IPS-18c (cell line): ENCODE measurements at regions not wholly inside any gene's neighbourhood (a gene's known extent, or its start where the extent isn't known, plus 50 kb on each side); places are given as distances from the start of the nearest gene placed in this dataset.

ENCODE experiments used
- H3K4me3 ChIP-seq: 2 replicates; pipeline ENCODE4 v1.7.0; 2013; ENCODE audit warnings: low read depth, mild to moderate bottlenecking, low read length, moderate library complexity; ENCODE audit not compliant: insufficient read depth
- H3K9me3 ChIP-seq: one replicate; pipeline ENCODE4 v1.6.1; 2013; ENCODE audit warnings: mild to moderate bottlenecking, low read length, moderate library complexity; ENCODE audit not compliant: control insufficient read depth, insufficient read depth

GRCh38 chr5:100275631-100276030 lies 259.5 kb upstream of the FAM174A start:
- Histone ChIP-seq H3K9me3 (no peaks in the 10 kb centered on the region), H3K4me3 (no peak overlapping the region)

GRCh38 chr5:100273846-100274580 lies 261.2 kb upstream of the FAM174A start:
- Histone ChIP-seq H3K4me3 (no peak overlapping the region), H3K9me3 (no peaks in the 10 kb centered on the region)

GRCh38 chr5:100270023-100270771 lies 265.0 kb upstream of the FAM174A start:
- no peaks in the 10 kb centered on the region for H3K9me3 ChIP-seq
- H3K4me3 ChIP-seq = no peak overlapping the region

DNA sequence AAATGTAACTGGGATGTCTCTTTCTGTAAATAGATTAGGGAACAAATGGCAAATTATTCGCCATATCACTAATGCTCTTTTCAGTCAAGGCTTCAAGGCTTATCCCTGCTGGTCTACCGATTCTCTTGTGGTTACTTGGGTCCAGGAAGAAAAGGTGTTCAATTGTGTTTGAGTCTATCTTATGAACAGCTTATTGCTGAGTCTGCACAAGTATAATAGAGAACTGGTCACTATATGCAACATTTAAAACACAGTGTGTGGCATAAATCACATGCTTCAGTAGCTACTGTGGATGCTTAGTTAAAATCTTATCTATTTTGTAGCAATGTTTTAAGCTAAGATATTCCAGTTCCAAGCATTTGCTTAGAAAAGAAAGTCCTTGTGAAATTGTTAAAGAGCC lies 274.2 kb upstream of the FAM174A start:
- Histone ChIP-seq H3K9me3 (no peaks in the 10 kb centered on the region), H3K4me3 (no peak overlapping the region)

DNA sequence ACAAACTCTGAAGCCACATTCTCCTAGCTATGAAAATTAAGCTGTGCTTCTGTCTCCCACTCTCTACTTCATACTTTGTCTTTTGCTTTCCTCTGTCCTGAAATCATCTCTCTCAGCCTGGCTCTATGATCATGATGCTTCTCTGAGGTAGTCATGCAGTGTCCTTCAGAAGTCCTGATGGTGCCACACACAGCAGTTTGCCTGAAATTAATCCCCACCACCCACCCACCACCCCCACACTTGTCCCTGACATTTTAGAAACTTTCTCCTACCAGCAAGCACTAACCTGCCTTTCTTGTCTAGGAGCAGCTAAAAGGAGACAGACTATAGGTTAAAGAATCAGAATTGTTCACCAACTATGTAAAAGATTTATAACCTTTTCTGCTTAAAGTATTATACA lies 282.2 kb upstream of the FAM174A start:
- H3K4me3 ChIP-seq = no peak overlapping the region
- no peaks in the 10 kb centered on the region for H3K9me3 ChIP-seq

DNA sequence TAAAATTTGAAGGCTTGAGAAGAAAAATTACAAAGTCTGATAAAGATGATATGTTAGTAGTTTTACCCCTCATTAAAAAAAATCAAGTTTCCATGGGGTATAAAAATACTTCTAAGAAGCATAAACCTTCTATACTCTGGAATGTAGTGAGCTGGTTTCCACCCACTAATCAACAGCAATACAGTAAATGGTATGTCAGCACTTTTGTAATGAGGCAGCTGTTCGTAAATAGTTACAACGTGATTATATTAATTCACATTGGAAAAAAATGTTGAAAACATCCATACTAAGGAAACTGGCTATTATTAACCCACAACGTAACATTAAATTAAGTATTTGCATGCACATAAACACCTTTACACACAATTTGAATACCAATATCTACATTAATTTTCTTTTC lies 283.1 kb upstream of the FAM174A start:
- Histone ChIP-seq H3K9me3 (no peaks in the 10 kb centered on the region), H3K4me3 (no peak overlapping the region)

DNA sequence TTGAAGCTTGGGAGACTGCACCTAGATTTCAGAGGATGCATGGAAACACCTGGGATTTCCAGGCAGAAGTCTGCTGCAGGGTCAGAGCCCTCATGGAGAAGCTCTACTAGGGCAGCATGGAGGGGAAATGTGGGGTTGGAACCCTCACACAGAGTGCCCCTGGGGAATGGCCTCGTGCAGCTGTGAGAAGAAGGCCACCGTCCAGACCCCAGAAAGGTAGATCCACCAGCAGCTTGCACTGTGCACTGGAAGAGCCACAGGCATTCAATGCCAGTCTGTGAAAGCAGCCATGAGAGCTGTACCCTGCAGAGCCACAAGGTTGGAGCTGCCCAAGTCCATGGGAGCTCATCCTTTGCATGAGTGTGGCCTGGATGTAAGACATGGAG lies 285.3 kb upstream of the FAM174A start:
- H3K4me3 ChIP-seq = no peak overlapping the region
- no peaks in the 10 kb centered on the region for H3K9me3 ChIP-seq

DNA sequence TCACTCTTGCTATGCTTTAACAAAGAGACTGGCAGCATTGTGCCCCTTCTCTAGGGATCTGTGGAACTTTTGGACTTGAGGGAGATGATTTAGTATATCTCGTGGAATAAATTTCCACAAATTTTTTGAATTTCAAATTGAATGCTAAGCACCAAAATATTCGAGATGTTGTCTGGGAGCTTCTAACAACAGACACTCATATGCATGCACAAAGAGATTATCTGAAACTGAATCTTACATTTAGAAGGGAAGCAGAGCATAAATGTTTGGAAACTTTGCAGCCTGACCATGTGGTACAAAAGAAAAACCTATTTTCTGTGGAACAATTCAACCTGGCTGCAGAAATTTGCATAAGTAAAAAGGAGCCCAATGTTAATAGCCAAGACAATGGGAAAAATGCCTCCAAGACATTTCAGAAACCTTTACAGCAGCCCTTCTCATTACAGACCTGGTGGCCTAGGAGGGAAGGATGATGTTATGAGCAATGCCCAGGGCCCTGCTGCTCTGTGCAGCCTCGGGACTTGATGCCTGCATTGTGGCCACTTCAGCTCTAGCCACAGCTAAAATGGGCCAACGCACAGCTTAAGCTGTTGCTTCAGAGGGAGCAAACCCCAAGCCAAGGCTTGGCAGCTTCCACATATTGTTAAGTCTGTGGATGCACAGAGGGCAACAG lies 285.8 kb upstream of the FAM174A start:
- Histone ChIP-seq H3K4me3 (no peak overlapping the region), H3K9me3 (no peaks in the 10 kb centered on the region)

GRCh38 chr5:100232736-100233135 lies 302.4 kb upstream of the FAM174A start:
- Histone ChIP-seq H3K4me3 (no peak overlapping the region), H3K9me3 (no peaks in the 10 kb centered on the region)

GRCh38 chr5:100188778-100189177 lies 346.4 kb upstream of the FAM174A start:
- Histone ChIP-seq H3K9me3 (no peaks in the 10 kb centered on the region), H3K4me3 (no peak overlapping the region)

DNA sequence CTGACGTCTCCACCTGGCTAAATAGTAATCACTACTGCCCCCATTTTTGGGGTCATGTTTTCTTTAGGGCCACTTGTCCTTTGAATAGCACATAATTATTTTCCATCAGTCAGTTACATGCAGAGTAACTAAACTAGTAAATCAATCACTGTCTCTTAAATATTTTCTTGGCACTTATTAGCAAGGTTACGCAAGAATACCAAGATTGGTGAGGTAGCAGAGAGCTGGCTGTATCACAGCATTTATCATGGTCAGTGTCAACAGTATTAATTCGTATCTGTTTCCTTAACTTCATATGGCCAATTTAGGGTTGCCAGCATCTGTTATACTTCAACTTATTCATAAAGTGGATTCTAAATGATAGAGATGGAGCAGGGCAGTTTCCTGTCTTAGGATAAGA lies 346.8 kb upstream of the FAM174A start:
- no peak overlapping the region for H3K4me3 ChIP-seq
- H3K9me3 ChIP-seq = no peaks in the 10 kb centered on the region

DNA sequence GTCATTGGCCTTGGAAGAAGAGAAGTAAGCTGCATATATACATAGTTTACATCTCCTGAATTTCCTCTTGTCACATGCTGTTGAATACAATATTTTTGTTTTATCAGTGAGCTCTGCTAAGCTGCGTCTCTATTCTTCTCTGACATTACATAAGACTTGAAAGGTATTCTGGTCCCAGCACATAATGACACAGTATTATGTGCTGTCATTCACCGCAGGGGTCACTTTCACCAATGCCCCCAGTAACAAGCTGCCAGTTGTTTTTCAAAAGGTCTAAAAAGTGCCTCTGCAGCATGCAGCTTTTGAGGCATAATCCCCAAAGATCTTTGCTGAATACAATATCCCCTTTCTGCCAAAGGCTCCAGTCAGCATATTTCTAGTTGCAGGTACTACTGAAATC lies 349.0 kb upstream of the FAM174A start:
- Histone ChIP-seq H3K4me3 (no peak overlapping the region), H3K9me3 (no peaks in the 10 kb centered on the region)

- H3K9me3 ChIP-seq = no peaks in the 10 kb centered on the region
- no peak overlapping the region for H3K4me3 ChIP-seq
These were observed 352.8 kb upstream of the FAM174A start for GRCh38 chr5:100182402-100182801.

DNA sequence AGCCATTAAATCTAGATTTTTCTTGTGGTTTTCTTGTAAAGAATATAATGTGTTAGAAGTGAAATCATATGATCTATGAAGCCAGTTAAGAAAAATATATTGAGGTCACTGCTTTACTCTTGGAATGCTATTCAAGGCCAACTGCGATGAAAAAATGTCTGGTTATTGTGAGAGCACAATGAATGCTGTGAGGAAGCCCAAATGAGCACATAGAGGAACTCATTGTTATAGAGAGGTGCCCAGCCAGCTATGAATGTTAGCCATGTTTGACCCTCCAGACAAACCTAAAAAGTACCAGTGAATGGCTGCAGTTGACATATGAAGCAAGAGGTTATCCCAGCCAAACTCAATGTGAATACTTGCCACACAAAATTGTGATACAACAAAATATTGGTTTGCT lies 359.8 kb upstream of the FAM174A start:
- no peaks in the 10 kb centered on the region for H3K9me3 ChIP-seq
- no peak overlapping the region for H3K4me3 ChIP-seq

DNA sequence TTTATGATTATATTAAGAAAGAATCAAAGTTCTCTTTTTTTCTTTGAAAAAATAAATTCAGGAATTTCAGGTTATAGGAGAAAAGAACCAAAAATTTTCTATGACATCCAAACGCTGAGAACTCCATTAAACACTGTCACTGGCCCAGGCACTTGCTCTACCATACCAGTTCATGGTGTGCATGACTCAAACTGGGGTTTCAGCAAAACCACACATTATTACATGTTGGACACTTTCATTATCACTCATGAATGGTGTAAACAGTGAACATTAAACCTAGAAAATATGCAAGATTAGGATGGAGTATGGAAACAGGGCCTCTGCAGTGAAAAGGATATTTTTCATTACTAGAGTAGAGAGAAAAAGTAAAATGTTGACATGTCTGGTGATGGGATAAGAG lies 369.9 kb upstream of the FAM174A start:
- Histone ChIP-seq H3K4me3 (no peak overlapping the region), H3K9me3 (peaks cover 6% of the 10 kb centered on the region)

DNA sequence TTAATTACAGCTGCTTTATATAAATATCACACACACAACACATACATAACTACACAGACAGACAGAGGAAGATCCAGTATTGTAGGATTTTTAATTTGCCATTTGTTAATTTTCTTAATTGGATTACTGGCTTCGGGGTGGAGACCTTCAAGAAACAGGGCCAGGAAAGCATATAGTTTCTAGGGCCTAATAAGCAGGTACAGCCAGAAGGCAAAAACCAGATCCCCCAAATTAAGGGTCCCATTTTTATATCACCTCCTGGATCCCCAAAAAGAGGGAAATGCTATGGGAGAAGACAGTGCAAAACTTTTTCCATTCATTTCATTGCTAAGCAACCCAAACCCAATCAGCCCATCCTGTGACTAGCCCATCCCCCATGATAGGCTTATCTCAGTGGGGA lies 373.3 kb upstream of the FAM174A start:
- Histone ChIP-seq H3K9me3 (peaks cover 6% of the 10 kb centered on the region), H3K4me3 (no peak overlapping the region)

DNA sequence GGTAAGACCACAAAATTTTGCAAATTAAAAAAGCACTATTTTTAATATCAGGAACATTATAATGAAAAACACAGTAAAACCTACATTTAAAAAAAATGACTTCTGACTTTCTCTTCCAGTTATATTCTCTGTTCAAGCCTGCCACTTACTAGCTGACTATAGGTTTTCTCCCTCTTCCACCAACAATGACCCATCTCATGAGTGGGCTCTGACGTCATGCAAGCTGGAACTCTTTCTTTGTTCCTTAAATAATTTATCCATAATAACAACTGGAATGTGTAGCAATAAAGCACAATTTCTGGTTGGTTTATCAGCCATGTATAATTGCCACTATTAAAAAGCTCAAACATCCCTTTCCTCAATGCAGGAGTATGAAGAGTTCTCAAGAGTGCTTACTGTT lies 378.1 kb upstream of the FAM174A start:
- H3K4me3 ChIP-seq = no peak overlapping the region
- peaks cover under 1% of the 10 kb centered on the region for H3K9me3 ChIP-seq

DNA sequence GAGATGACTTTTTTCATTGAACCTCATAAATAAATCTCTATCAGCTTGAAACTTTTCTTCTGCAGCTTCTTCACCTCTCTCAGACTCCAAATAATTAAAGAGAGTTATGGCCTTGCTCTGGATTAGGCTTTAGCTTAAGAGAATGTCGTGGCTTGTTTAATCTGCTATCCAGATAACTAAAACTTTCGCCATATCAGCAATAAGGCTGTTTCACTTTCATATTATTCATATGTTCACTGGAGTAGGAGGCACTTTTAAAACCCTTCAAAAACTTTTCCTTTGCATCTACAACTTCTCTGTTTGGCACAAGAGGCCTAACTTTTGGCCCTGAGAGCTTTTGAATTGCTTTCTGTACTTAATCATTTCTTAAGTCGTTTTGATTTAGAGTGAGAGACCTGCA lies 386.9 kb upstream of the FAM174A start:
- no peak overlapping the region for H3K4me3 ChIP-seq

More for the DNA sequence above, 386.9 kb upstream of the FAM174A start:
- H3K9me3 ChIP-seq = no peaks in the 10 kb centered on the region
